HepG2 (cell line): ENCODE measurements at regions not wholly inside any gene's neighbourhood (a gene's known extent, or its start where the extent isn't known, plus 50 kb on each side); places are given as distances from the start of the nearest gene placed in this dataset.

Source experiments
- AHDC1 ChIP-seq: sonication (generic); formaldehyde crosslinking; IDR thresholded peaks from 2 replicates; pipeline ENCODE4 v1.5.1; 2020; ENCODE audit warnings: mild to moderate bottlenecking, missing genetic modification reagents, borderline replicate concordance
- KIAA2018 ChIP-seq: sonication (generic); formaldehyde crosslinking; IDR thresholded peaks from 2 replicates; pipeline ENCODE4 v1.5.0; 2020; ENCODE audit warnings: mild to moderate bottlenecking, missing genetic modification reagents, borderline replicate concordance
- MXD3 ChIP-seq: IDR thresholded peaks from 2 replicates; pipeline ENCODE4 v1.6.1; 2016; ENCODE audit warnings: mild to moderate bottlenecking, missing biosample characterization, missing genetic modification reagents
- RXRA ChIP-seq: sonication (generic); formaldehyde crosslinking; IDR thresholded peaks from 2 replicates; pipeline ENCODE4 v1.5.1; 2020; ENCODE audit warnings: missing genetic modification reagents
- SNRNP70 ChIP-seq: fragments of 200-400 bp; formaldehyde crosslinking; IDR thresholded peaks from 2 replicates; pipeline ENCODE4 v1.6.1; 2017; ENCODE audit warnings: mild to moderate bottlenecking, low read depth, low read length, moderate library complexity
- TBX3 ChIP-seq: fragments of 450-650 bp; IDR thresholded peaks from 2 replicates; pipeline ENCODE4 v1.6.1; 2017; ENCODE audit warnings: antibody characterized with exemption, mild to moderate bottlenecking, inconsistent platforms, borderline replicate concordance
- TFAP4 ChIP-seq: sonication (generic); IDR thresholded peaks from 2 replicates; pipeline ENCODE4 v1.6.1; 2016; ENCODE audit warnings: low read depth, borderline replicate concordance
- ZFP90 ChIP-seq: sonication (generic); formaldehyde crosslinking; IDR thresholded peaks from 2 replicates; pipeline ENCODE4 v1.8.0; 2022; ENCODE audit warnings: missing genetic modification reagents, mild to moderate bottlenecking, inconsistent platforms, borderline replicate concordance
- ZFX ChIP-seq: sonication (generic); formaldehyde crosslinking; IDR thresholded peaks from 2 replicates; pipeline ENCODE4 v1.4.0; 2020; ENCODE audit warnings: mild to moderate bottlenecking, low read depth, missing genetic modification reagents, moderate library complexity
- ZNF225 ChIP-seq: sonication (generic); formaldehyde crosslinking; IDR thresholded peaks from 2 replicates; pipeline ENCODE4 v1.4.0; 2020; ENCODE audit warnings: mild to moderate bottlenecking, missing genetic modification reagents
- ZNF33B ChIP-seq: sonication (generic); formaldehyde crosslinking; IDR thresholded peaks from 2 replicates; pipeline ENCODE4 v1.5.1; 2020; ENCODE audit warnings: mild to moderate bottlenecking, missing genetic modification reagents
- ZNF510 ChIP-seq: sonication (generic); formaldehyde crosslinking; IDR thresholded peaks from 2 replicates; pipeline ENCODE4 v1.4.0; 2020; ENCODE audit warnings: low read depth, mild to moderate bottlenecking, missing genetic modification reagents
- ZNF567 ChIP-seq: sonication (generic); formaldehyde crosslinking; IDR thresholded peaks from 2 replicates; pipeline ENCODE4 v1.8.1; 2023; ENCODE audit warnings: mild to moderate bottlenecking, missing genetic modification reagents, borderline replicate concordance
- ZNF644 ChIP-seq: IDR thresholded peaks from 2 replicates; pipeline ENCODE4 v1.6.1; 2016; ENCODE audit warnings: low read depth
- ZNF740 ChIP-seq: sonication (generic); formaldehyde crosslinking; IDR thresholded peaks from 2 replicates; pipeline ENCODE4 v1.4.0; 2020; ENCODE audit warnings: missing genetic modification reagents

- TF ChIP-seq TFAP4 = no peak
- TF ChIP-seq AHDC1 (CRISPR knock-in tag) = no peak
- no peak for TF ChIP-seq RXRA (CRISPR knock-in tag)
- no peak for TF ChIP-seq SNRNP70
- TF ChIP-seq ZNF33B (CRISPR knock-in tag) = peak; percentile 78; the same call in 1 of the 2 replicates
- TF ChIP-seq ZNF567 = no peak
- TF ChIP-seq KIAA2018 (CRISPR knock-in tag) = no peak
- peak; percentile 76 for TF ChIP-seq ZFX (CRISPR knock-in tag)
- TF ChIP-seq ZFP90 (CRISPR knock-in tag) = no peak
- TF ChIP-seq ZNF510 (CRISPR knock-in tag) = no peak
- TF ChIP-seq MXD3 = no peak
- TF ChIP-seq ZNF740 (CRISPR knock-in tag) = no peak
- peak; percentile 68; the same call in 1 of the 2 replicates for TF ChIP-seq ZNF225
- no peak for TF ChIP-seq TBX3
- TF ChIP-seq ZNF644 (CRISPR knock-in tag) = no peak
Measured at GRCh38 chr6:141394565-141395051, 738.1 kb upstream of the GJE1 start (continued).
